ENCODE measurements at regions not wholly inside any gene's neighbourhood (a gene's known extent, or its start where the extent isn't known, plus 50 kb on each side); places are given as distances from the start of the nearest gene placed in this dataset.

DNA sequence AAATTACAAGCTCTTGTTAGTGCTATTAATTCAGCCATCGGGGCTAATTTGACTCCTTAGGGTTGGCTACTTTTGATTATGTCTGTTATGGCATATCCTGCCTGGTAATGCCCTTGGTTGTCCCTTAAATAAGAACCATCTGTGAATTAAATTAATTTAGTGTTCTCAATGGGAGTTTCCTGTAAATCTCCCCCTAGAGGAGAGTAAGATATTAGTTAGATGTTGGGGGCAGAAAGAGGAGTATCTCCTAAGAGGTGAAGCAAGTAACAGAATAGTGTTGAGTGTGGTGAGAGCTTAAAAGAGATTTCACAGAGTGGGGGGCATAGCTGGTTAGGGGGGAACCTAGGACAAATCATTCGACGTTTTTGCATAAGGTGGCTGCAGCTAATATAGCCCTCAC, 1126.9 kb downstream of the JRKL start:
- Histone ChIP-seq H3K9ac (ENCODE audit: extremely low read depth, insufficient read length, low read length) (no peak overlapping the region), H4K5ac (ENCODE audit: insufficient read length, low read depth, low read length) (no peak overlapping the region), H3K23me2 (ENCODE audit: insufficient read length, low read depth, low read length, poor library complexity, severe bottlenecking) (no peaks in the 10 kb centered on the region), H3K4me2 (ENCODE audit: insufficient read depth, insufficient read length, low read length) (no peak overlapping the region), H2BK120ac (ENCODE audit: low read depth, low read length, poor library complexity, severe bottlenecking) (no peak overlapping the region), H4K20me1 (ENCODE audit: control insufficient read depth, insufficient read depth, insufficient read length) (no peaks in the 10 kb centered on the region), H3T11ph (ENCODE audit: low read length) (no peak overlapping the region), H2AK5ac (ENCODE audit: insufficient read length, low read length) (no peak overlapping the region), H2BK20ac (ENCODE audit: low read depth, low read length, poor library complexity, severe bottlenecking) (no peak overlapping the region), H3K9me3 (ENCODE audit: control insufficient read depth, low read depth, low read length) (no peaks in the 10 kb centered on the region), H2BK12ac (ENCODE audit: insufficient read length, low read depth, low read length) (no peak overlapping the region), H4K8ac (replicated peaks; ENCODE audit: insufficient read length, low read depth, low read length) (no peak overlapping the region), H3K4ac (ENCODE audit: low read depth, low read length) (no peak overlapping the region), H3K23ac (ENCODE audit: insufficient read length, low read depth, low read length) (no peak overlapping the region), H3K79me1 (ENCODE audit: insufficient read depth, low read depth, low read length, poor library complexity, severe bottlenecking) (no peaks in the 10 kb centered on the region), H2BK15ac (ENCODE audit: low read depth, low read length) (no peak overlapping the region), H3K4me1 (ENCODE audit: insufficient read depth, low read length) (no peaks in the 10 kb centered on the region), H2BK5ac (ENCODE audit: insufficient read length, low read length) (no peak overlapping the region), H3K18ac (ENCODE audit: insufficient read length, low read depth, low read length) (no peak overlapping the region), H4K91ac (ENCODE audit: insufficient read length, low read depth, low read length) (no peak overlapping the region), H3K27ac (ENCODE audit: insufficient read length, low read depth, low read length) (no peak overlapping the region), H3K56ac (ENCODE audit: insufficient read length, low read depth, low read length) (no peak overlapping the region), H3K79me2 (ENCODE audit: insufficient read depth, low read length) (no peaks in the 10 kb centered on the region), H2AFZ (ENCODE audit: low read length) (no peak overlapping the region), H3K14ac (ENCODE audit: insufficient read depth, low read length) (no peak overlapping the region), H3K27me3 (ENCODE audit: insufficient read depth, low read length) (no peaks in the 10 kb centered on the region)
- H3K36me3 Mint-ChIP-seq (ENCODE audit: insufficient read depth in 1 of 3, low read depth in 3 of 3), result peaks cover 2 to 18% (median 2%) of the 10 kb centered on the region in 3 experiments; a peak in 4 of 7 replicates
- peaks cover 0 to 3% of the 10 kb centered on the region in 2 experiments; a peak in 2 of 4 replicates for H3K4me1 Mint-ChIP-seq
- no CpG with 5 or more reads among the region's 3 CpGs for WGBS (ENCODE audit: extremely low coverage, insufficient read length, low lambda C conversion rate)
- peaks cover 6 to 14% of the 10 kb centered on the region in 2 experiments; a peak in 4 of 5 replicates for H3K9me3 Mint-ChIP-seq
- DNase-seq, result no peak
- no peak overlapping the region for H3K4me3 Mint-ChIP-seq
- TF ChIP-seq, protein P1, sequence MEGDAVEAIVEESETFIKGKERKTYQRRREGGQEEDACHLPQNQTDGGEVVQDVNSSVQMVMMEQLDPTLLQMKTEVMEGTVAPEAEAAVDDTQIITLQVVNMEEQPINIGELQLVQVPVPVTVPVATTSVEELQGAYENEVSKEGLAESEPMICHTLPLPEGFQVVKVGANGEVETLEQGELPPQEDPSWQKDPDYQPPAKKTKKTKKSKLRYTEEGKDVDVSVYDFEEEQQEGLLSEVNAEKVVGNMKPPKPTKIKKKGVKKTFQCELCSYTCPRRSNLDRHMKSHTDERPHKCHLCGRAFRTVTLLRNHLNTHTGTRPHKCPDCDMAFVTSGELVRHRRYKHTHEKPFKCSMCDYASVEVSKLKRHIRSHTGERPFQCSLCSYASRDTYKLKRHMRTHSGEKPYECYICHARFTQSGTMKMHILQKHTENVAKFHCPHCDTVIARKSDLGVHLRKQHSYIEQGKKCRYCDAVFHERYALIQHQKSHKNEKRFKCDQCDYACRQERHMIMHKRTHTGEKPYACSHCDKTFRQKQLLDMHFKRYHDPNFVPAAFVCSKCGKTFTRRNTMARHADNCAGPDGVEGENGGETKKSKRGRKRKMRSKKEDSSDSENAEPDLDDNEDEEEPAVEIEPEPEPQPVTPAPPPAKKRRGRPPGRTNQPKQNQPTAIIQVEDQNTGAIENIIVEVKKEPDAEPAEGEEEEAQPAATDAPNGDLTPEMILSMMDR (conservative IDR thresholded peaks at IDR 0.05), result peak; percentile 53
- no peak overlapping the region for H3K27ac Mint-ChIP-seq
- no peaks in the 10 kb centered on the region for H3K27me3 Mint-ChIP-seq (ENCODE audit: low read depth)
